Vagina (tissue), 2 donors: ENCODE measurements at regions not wholly inside any gene's neighbourhood (a gene's known extent, or its start where the extent isn't known, plus 50 kb on each side); places are given as distances from the start of the nearest gene placed in this dataset.

Source experiments
- POLR2AphosphoS5 ChIP-seq, 2 donors: sonication (generic); formaldehyde crosslinking; IDR thresholded peaks; one replicate each; pipeline ENCODE4 v1.9.0; 2017; ENCODE audit warnings: antibody characterized with exemption in 2 of 2, mild to moderate bottlenecking in 2 of 2, low read depth in 1 of 2; ENCODE audit not compliant: insufficient read depth in 1 of 2
- TF ChIP-seq, protein P1 (sequence below), 3 experiments: fragments of 450-650 bp in 2 of 3; fragments of 200-600 bp in 1 of 3; sonication (generic) in 1 of 3; IDR thresholded peaks; one replicate each; pipeline ENCODE4 v1.5.1; 2017 to 2019; ENCODE audit warnings: antibody characterized with exemption in 3 of 3, mild to moderate bottlenecking in 2 of 3, moderate library complexity in 2 of 3

GRCh38 chr3:55329849-55330248, 157.3 kb downstream of the WNT5A start:
- TF ChIP-seq, protein P1, sequence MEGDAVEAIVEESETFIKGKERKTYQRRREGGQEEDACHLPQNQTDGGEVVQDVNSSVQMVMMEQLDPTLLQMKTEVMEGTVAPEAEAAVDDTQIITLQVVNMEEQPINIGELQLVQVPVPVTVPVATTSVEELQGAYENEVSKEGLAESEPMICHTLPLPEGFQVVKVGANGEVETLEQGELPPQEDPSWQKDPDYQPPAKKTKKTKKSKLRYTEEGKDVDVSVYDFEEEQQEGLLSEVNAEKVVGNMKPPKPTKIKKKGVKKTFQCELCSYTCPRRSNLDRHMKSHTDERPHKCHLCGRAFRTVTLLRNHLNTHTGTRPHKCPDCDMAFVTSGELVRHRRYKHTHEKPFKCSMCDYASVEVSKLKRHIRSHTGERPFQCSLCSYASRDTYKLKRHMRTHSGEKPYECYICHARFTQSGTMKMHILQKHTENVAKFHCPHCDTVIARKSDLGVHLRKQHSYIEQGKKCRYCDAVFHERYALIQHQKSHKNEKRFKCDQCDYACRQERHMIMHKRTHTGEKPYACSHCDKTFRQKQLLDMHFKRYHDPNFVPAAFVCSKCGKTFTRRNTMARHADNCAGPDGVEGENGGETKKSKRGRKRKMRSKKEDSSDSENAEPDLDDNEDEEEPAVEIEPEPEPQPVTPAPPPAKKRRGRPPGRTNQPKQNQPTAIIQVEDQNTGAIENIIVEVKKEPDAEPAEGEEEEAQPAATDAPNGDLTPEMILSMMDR (IDR thresholded peaks at IDR 0.05) = no peak
- TF ChIP-seq POLR2AphosphoS5 (IDR thresholded peaks at IDR 0.05; ENCODE audit: insufficient read depth in 1 of 2, low read depth in 1 of 2) = no peak
